ENCODE measurements at regions not wholly inside any gene's neighbourhood (a gene's known extent, or its start where the extent isn't known, plus 50 kb on each side); places are given as distances from the start of the nearest gene placed in this dataset.

DNA sequence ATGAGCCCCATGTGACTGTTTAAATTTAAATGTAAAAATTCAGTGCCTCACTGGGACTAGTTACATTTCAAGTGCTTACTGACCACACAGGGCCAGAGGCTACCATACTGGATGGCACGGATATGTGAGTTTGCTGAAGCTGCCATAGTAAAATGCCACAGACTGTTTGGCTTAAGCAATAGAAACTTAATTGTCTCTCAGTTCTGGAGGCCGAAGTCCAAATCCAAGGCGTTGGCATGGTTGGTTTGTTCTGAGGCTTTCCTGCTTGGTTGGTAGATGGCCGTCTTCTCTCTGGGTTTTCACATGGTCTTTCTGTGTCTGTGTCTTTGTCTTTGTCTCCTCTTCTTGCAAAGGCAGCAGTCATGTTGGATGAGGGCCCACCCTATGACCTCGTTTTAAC is 878.9 kb upstream of the RBFOX1 start:
- no peaks in the 10 kb centered on the region for H3K9me1 ChIP-seq (ENCODE audit: insufficient read depth, low read length)
- no peak overlapping the region for H4K5ac ChIP-seq (ENCODE audit: low read depth, low read length)
- no peak overlapping the region for H2BK120ac ChIP-seq (ENCODE audit: low read depth, low read length)
- no peak overlapping the region for H4K8ac ChIP-seq (ENCODE audit: low read depth in 2 of 2, low read length in 2 of 2)
- WGBS, 2 experiments (ENCODE audit: extremely low coverage in 2 of 2, insufficient read length in 1 of 2) = no CpG with 5 or more reads among the region's 5 CpGs
- H2BK20ac ChIP-seq (ENCODE audit: low read depth, low read length) = no peak overlapping the region
- no peak overlapping the region for H2AK9ac ChIP-seq (replicated peaks; ENCODE audit: low read depth, low read length, poor library complexity)
- H3K23ac ChIP-seq (ENCODE audit: low read depth, low read length) = no peak overlapping the region
- no peaks in the 10 kb centered on the region for H3K36me3 ChIP-seq (ENCODE audit: control insufficient read depth, insufficient read depth, low read length)
- no peaks in the 10 kb centered on the region for H3K79me1 ChIP-seq (ENCODE audit: low read depth in 1 of 2, low read length in 2 of 2)
- peaks cover 16% of the 10 kb centered on the region; the same call in 1 of the 2 replicates for H3K9me3 ChIP-seq (ENCODE audit: control insufficient read depth, insufficient read depth, low read length)
- no peak for DNase-seq
- ATAC-seq (ENCODE audit: low read depth) = no peak
- no peak overlapping the region for H3K14ac ChIP-seq (replicated peaks; ENCODE audit: low read depth, low read length)
- H4K20me1 ChIP-seq (ENCODE audit: insufficient read depth, low read length) = no peaks in the 10 kb centered on the region
- dilution Hi-C loops (cut with HindIII; ENCODE audit: low sequenced_read_pairs, unreplicated experiment) (no loop called here), intact Hi-C loops (cut with micrococcal nuclease) (no loop called here), in situ Hi-C loops (cut with MboI; ENCODE audit: low sequenced_read_pairs) (no loop called here)
- no peak overlapping the region for H2AK5ac ChIP-seq (ENCODE audit: low read depth, low read length)
- no peaks in the 10 kb centered on the region for H3K4me1 ChIP-seq (ENCODE audit: control insufficient read depth, insufficient read depth, low read length)
- H3K27me3 ChIP-seq (ENCODE audit: control insufficient read depth, insufficient read depth, low read length) = no peaks in the 10 kb centered on the region
- no peak overlapping the region for H3K18ac ChIP-seq (ENCODE audit: low read depth, low read length)
- BruUV-seq (replicated peaks) = no TSS peak
- H3K56ac ChIP-seq (ENCODE audit: extremely low read depth, insufficient read depth, low read length) = no peak overlapping the region
- no peak overlapping the region for H3K9ac ChIP-seq (ENCODE audit: low read depth, low read length)
- H3K4ac ChIP-seq (ENCODE audit: low read depth, low read length) = no peak overlapping the region
- H3K4me2 ChIP-seq (ENCODE audit: low read depth, low read length) = no peak overlapping the region
- no peak overlapping the region for H3K4me3 ChIP-seq (ENCODE audit: insufficient read depth, low read depth, low read length)
- H4K91ac ChIP-seq (ENCODE audit: insufficient read depth, low read depth, low read length) = no peak overlapping the region
- no peak overlapping the region for H2AFZ ChIP-seq (replicated peaks; ENCODE audit: low read length, poor library complexity)
- no peak overlapping the region for H2BK15ac ChIP-seq (ENCODE audit: low read depth, low read length)
- no peak overlapping the region for H2BK5ac ChIP-seq (ENCODE audit: low read depth, low read length, poor library complexity, severe bottlenecking)
- no peak overlapping the region for H3K27ac ChIP-seq (ENCODE audit: insufficient read depth, low read length)
- TF ChIP-seq FOS (IDR thresholded peaks at IDR 0.05; ENCODE audit: low read depth, low read length) (no peak), RAD21 (IDR thresholded peaks at IDR 0.05; ENCODE audit: low read length) (no peak), CTCF (conservative IDR thresholded peaks at IDR 0.05; ENCODE audit: low read depth, low read length) (no peak)
- CTCF ChIA-PET = no interaction called here
- POLR2A ChIA-PET (ENCODE audit: unreplicated experiment) = no interaction called here
